GM19035 (cell line): ENCODE measurements at regions not wholly inside any gene's neighbourhood (a gene's known extent, or its start where the extent isn't known, plus 50 kb on each side); places are given as distances from the start of the nearest gene placed in this dataset.
"Not testable (repeated sequence)": the region's sequence is repeated elsewhere in the genome, so short reads cannot be mapped to it uniquely, and the experiment has no call there.

ENCODE experiments used
- ATAC-seq: cut with Tn5 transposase; IDR thresholded peaks from one replicate; pipeline ENCODE4 v1.9.1; 2021; ENCODE audit not compliant: unreplicated experiment

- no peak for ATAC-seq
Measured at GRCh38 chr14:62468946-62469345, 576.3 kb downstream of the KCNH5 start.

- no peak for ATAC-seq
Measured at GRCh38 chr14:62470935-62471334, 574.3 kb downstream of the KCNH5 start.

- ATAC-seq: no peak
Measured at GRCh38 chr14:62491146-62491545, 554.1 kb downstream of the KCNH5 start.

GRCh38 chr14:62497708-62498107 lies 547.5 kb downstream of the KCNH5 start:
- no peak for ATAC-seq

GRCh38 chr14:62501021-62501750 lies 544.1 kb downstream of the KCNH5 start:
- ATAC-seq: no peak

GRCh38 chr14:62505045-62505444 lies 540.2 kb downstream of the KCNH5 start:
- ATAC-seq: no peak

- not testable (repeated sequence) for ATAC-seq
Measured at GRCh38 chr14:62521309-62521708, 523.9 kb downstream of the KCNH5 start.

- no peak for ATAC-seq
Measured at GRCh38 chr14:62528296-62528695, 517.0 kb downstream of the KCNH5 start.

GRCh38 chr14:62532181-62532580 lies 513.1 kb downstream of the KCNH5 start:
- ATAC-seq: no peak

GRCh38 chr14:62546862-62547474 lies 498.3 kb downstream of the KCNH5 start:
- no peak for ATAC-seq

- ATAC-seq: no peak
Measured at GRCh38 chr14:62557416-62557815, 487.8 kb downstream of the KCNH5 start.

GRCh38 chr14:62558451-62558850 lies 486.8 kb downstream of the KCNH5 start:
- no peak for ATAC-seq

- no peak for ATAC-seq
Measured at GRCh38 chr14:62585247-62585646, 460.0 kb downstream of the KCNH5 start.

GRCh38 chr14:62592877-62593276 lies 452.4 kb downstream of the KCNH5 start:
- ATAC-seq: no peak

- ATAC-seq: no peak
Measured at GRCh38 chr14:62597143-62597542, 448.1 kb downstream of the KCNH5 start.

- no peak for ATAC-seq
Measured at GRCh38 chr14:62599616-62600385, 445.5 kb downstream of the KCNH5 start.

- no peak for ATAC-seq
Measured at GRCh38 chr14:62602712-62603111, 442.5 kb downstream of the KCNH5 start.

GRCh38 chr14:62604524-62604923 lies 440.7 kb downstream of the KCNH5 start:
- no peak for ATAC-seq

- no peak for ATAC-seq
Measured at GRCh38 chr14:62614122-62614521, 431.1 kb downstream of the KCNH5 start.

- no peak for ATAC-seq
Measured at GRCh38 chr14:62616668-62617067, 428.6 kb downstream of the KCNH5 start.

- ATAC-seq: no peak
Measured at GRCh38 chr14:62626416-62626815, 418.8 kb downstream of the KCNH5 start.

GRCh38 chr14:62629176-62629725 lies 416.0 kb downstream of the KCNH5 start:
- ATAC-seq: no peak
